K562 (cell line): ENCODE measurements at regions not wholly inside any gene's neighbourhood (a gene's known extent, or its start where the extent isn't known, plus 50 kb on each side); places are given as distances from the start of the nearest gene placed in this dataset.

Experiments
- ASH1L ChIP-seq: fragments of 450-650 bp; IDR thresholded peaks from 2 replicates; pipeline ENCODE4 v1.6.1; 2018; ENCODE audit warnings: borderline replicate concordance, mild to moderate bottlenecking, low read depth; ENCODE audit not compliant: partially characterized antibody
- CBX1 ChIP-seq: sonication (generic); IDR thresholded peaks from 2 replicates; pipeline ENCODE4 v1.6.1; 2016; ENCODE audit warnings: antibody characterized with exemption, low read depth, mild to moderate bottlenecking
- CREBBP ChIP-seq: IDR thresholded peaks from one replicate; pipeline ENCODE4 v1.6.1; 2012; ENCODE audit warnings: low read depth, mild to moderate bottlenecking, control low read depth, inconsistent platforms, low read length
- CTBP1 ChIP-seq: fragments of 450-650 bp; IDR thresholded peaks from 2 replicates; pipeline ENCODE4 v1.6.1; 2016; ENCODE audit warnings: borderline replicate concordance
- HNRNPL ChIP-seq: fragments of 200-400 bp; formaldehyde crosslinking; IDR thresholded peaks from 2 replicates; pipeline ENCODE4 v1.6.1; 2017; ENCODE audit warnings: low read depth, mild to moderate bottlenecking, low read length
- KLF16 ChIP-seq: IDR thresholded peaks from 2 replicates; pipeline ENCODE4 v1.6.1; 2016; ENCODE audit warnings: antibody characterized with exemption
- MXI1 ChIP-seq: IDR thresholded peaks from 2 replicates; pipeline ENCODE4 v1.6.1; 2011; ENCODE audit warnings: low read depth, mild to moderate bottlenecking, improper control_type of control experiment, low read length
- NUFIP1 ChIP-seq: fragments of 450-650 bp; IDR thresholded peaks from 2 replicates; pipeline ENCODE4 v1.6.1; 2018; ENCODE audit not compliant: partially characterized antibody
- PCBP1 ChIP-seq: fragments of 200-400 bp; formaldehyde crosslinking; IDR thresholded peaks from 2 replicates; pipeline ENCODE4 v1.6.1; 2018; ENCODE audit warnings: mild to moderate bottlenecking, low read depth, low read length; ENCODE audit not compliant: poor library complexity, severe bottlenecking
- POU5F1 ChIP-seq: fragments of 150-350 bp; IDR thresholded peaks from 2 replicates; pipeline ENCODE4 v1.6.1; 2014; ENCODE audit warnings: borderline replicate concordance, low read length, low read depth, mild to moderate bottlenecking; ENCODE audit not compliant: partially characterized antibody
- TAF7 ChIP-seq: fragments of 450-650 bp; IDR thresholded peaks from 2 replicates; pipeline ENCODE4 v1.6.1; 2016; ENCODE audit warnings: missing genetic modification characterization, missing compliant biosample characterization
- TBL1XR1 ChIP-seq, 2 experiments: IDR thresholded peaks; 2 replicates each; pipeline ENCODE4 v1.6.1; 2012; ENCODE audit warnings: improper control_type of control experiment in 2 of 2, low read length in 2 of 2, mild to moderate bottlenecking in 1 of 2
- TEAD2 ChIP-seq: fragments of 450-650 bp; IDR thresholded peaks from 2 replicates; pipeline ENCODE4 v1.6.1; 2016; ENCODE audit warnings: missing genetic modification characterization, control low read depth, missing compliant biosample characterization
- THRAP3 ChIP-seq: fragments of 450-650 bp; IDR thresholded peaks from 2 replicates; pipeline ENCODE4 v1.6.1; 2016; ENCODE audit warnings: mild to moderate bottlenecking, inconsistent platforms, borderline replicate concordance
- WHSC1 ChIP-seq: IDR thresholded peaks from one replicate; pipeline ENCODE4 v1.6.1; 2012; ENCODE audit warnings: low read length, control low read depth, inconsistent platforms
- XRCC5 ChIP-seq: fragments of 200-400 bp; formaldehyde crosslinking; IDR thresholded peaks from 2 replicates; pipeline ENCODE4 v1.6.1; 2017; ENCODE audit warnings: low read depth, mild to moderate bottlenecking, low read length
- ZNF347 ChIP-seq: fragments of 450-650 bp; formaldehyde crosslinking; IDR thresholded peaks from 2 replicates; pipeline ENCODE4 v1.4.0; 2020; ENCODE audit warnings: low read depth, mild to moderate bottlenecking, moderate library complexity
- TF ChIP-seq, protein P1 (sequence below): fragments of 450-650 bp; formaldehyde crosslinking; IDR thresholded peaks from 2 replicates; pipeline ENCODE4 v1.4.0; 2020; ENCODE audit warnings: mild to moderate bottlenecking, moderate library complexity
- TF ChIP-seq, protein P2 (sequence below): fragments of 250-450 bp; sonication (Bioruptor Pico); IDR thresholded peaks from 2 replicates; pipeline ENCODE4 v1.8.0; 2021; ENCODE audit warnings: borderline replicate concordance, mild to moderate bottlenecking, moderate library complexity; ENCODE audit not compliant: poor library complexity, severe bottlenecking
- TF ChIP-seq, protein P3 (sequence below): fragments of 250-450 bp; sonication (Bioruptor Pico); IDR thresholded peaks from 2 replicates; pipeline ENCODE4 v1.8.0; 2022; ENCODE audit warnings: inconsistent platforms
- TF ChIP-seq, protein P4 (sequence below): fragments of 450-650 bp; IDR thresholded peaks from 2 replicates; pipeline ENCODE4 v1.6.1; 2017; ENCODE audit warnings: antibody characterized with exemption, mild to moderate bottlenecking

DNA sequence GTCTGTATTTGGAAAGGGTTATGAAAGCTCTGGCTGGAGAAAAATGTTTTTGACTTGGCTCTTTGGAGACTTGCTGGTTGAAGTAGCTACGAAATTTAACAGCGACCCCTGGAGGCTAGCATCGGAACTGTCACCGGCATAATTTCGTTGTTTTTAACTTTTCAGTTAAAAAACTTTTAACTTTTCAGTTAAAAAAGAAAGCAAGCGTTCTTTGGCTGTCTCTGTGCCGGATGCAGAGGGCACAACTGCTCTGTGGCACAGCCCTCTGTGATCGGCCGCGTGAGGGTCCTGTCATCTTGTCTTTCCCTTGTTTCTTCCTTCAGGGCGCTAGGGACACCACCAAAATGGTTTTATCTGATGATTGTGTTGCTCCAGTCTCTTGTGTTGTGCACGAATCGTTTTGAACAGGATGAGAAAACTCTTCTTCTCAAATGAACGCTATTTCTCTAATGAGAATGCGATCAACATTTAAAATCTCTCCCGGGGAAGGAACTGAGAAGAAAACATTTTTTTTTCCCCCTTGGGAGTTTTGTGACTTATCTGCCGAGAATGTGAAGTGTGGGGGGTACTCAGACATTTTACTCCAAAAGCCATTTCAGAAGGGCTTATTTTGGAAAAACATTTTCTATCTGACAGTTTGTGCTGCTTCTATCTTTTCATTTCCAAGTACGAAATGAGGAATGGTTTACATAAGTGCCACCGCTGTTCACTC, 57.1 kb downstream of the ADCYAP1 start (continued):
- TF ChIP-seq, protein P1, sequence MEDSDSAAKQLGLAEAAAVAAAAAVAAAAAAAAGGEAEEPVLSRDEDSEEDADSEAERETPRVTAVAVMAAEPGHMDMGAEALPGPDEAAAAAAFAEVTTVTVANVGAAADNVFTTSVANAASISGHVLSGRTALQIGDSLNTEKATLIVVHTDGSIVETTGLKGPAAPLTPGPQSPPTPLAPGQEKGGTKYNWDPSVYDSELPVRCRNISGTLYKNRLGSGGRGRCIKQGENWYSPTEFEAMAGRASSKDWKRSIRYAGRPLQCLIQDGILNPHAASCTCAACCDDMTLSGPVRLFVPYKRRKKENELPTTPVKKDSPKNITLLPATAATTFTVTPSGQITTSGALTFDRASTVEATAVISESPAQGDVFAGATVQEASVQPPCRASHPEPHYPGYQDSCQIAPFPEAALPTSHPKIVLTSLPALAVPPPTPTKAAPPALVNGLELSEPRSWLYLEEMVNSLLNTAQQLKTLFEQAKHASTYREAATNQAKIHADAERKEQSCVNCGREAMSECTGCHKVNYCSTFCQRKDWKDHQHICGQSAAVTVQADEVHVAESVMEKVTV (CRISPR knock-in tag): peak; percentile 53
- TF ChIP-seq CBX1 (no peak), XRCC5 (no peak), POU5F1 (no peak), THRAP3 (no peak), CREBBP (no peak), TAF7 (tag) (no peak), TBL1XR1 (IDR thresholded peaks at IDR 0.05; ENCODE audit: low read length in 2 of 2) (0 out of 4 replicates have a peak, but pooled peaks of 1 of the 2 experiments have one; percentile 10), PCBP1 (no peak), ASH1L (no peak), MXI1 (no peak), HNRNPL (no peak), TEAD2 (tag) (no peak), WHSC1 (no peak), NUFIP1 (no peak), CTBP1 (0 out of 2 replicates have a peak, but pooled peaks have one; percentile 14), KLF16 (peak; percentile 27; the same call in 1 of the 2 replicates), ZNF347 (CRISPR knock-in tag) (no peak)
- TF ChIP-seq, protein P2, sequence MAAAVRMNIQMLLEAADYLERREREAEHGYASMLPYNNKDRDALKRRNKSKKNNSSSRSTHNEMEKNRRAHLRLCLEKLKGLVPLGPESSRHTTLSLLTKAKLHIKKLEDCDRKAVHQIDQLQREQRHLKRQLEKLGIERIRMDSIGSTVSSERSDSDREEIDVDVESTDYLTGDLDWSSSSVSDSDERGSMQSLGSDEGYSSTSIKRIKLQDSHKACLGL (CRISPR knock-in tag): no peak
- TF ChIP-seq, protein P3, sequence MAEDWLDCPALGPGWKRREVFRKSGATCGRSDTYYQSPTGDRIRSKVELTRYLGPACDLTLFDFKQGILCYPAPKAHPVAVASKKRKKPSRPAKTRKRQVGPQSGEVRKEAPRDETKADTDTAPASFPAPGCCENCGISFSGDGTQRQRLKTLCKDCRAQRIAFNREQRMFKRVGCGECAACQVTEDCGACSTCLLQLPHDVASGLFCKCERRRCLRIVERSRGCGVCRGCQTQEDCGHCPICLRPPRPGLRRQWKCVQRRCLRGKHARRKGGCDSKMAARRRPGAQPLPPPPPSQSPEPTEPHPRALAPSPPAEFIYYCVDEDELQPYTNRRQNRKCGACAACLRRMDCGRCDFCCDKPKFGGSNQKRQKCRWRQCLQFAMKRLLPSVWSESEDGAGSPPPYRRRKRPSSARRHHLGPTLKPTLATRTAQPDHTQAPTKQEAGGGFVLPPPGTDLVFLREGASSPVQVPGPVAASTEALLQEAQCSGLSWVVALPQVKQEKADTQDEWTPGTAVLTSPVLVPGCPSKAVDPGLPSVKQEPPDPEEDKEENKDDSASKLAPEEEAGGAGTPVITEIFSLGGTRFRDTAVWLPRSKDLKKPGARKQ (CRISPR knock-in tag): 0 out of 2 replicates have a peak, but pooled peaks have one; percentile 48
- TF ChIP-seq, protein P4, sequence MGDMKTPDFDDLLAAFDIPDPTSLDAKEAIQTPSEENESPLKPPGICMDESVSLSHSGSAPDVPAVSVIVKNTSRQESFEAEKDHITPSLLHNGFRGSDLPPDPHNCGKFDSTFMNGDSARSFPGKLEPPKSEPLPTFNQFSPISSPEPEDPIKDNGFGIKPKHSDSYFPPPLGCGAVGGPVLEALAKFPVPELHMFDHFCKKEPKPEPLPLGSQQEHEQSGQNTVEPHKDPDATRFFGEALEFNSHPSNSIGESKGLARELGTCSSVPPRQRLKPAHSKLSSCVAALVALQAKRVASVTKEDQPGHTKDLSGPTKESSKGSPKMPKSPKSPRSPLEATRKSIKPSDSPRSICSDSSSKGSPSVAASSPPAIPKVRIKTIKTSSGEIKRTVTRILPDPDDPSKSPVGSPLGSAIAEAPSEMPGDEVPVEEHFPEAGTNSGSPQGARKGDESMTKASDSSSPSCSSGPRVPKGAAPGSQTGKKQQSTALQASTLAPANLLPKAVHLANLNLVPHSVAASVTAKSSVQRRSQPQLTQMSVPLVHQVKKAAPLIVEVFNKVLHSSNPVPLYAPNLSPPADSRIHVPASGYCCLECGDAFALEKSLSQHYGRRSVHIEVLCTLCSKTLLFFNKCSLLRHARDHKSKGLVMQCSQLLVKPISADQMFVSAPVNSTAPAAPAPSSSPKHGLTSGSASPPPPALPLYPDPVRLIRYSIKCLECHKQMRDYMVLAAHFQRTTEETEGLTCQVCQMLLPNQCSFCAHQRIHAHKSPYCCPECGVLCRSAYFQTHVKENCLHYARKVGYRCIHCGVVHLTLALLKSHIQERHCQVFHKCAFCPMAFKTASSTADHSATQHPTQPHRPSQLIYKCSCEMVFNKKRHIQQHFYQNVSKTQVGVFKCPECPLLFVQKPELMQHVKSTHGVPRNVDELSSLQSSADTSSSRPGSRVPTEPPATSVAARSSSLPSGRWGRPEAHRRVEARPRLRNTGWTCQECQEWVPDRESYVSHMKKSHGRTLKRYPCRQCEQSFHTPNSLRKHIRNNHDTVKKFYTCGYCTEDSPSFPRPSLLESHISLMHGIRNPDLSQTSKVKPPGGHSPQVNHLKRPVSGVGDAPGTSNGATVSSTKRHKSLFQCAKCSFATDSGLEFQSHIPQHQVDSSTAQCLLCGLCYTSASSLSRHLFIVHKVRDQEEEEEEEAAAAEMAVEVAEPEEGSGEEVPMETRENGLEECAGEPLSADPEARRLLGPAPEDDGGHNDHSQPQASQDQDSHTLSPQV: no peak
